ENCODE measurements at regions not wholly inside any gene's neighbourhood (a gene's known extent, or its start where the extent isn't known, plus 50 kb on each side); places are given as distances from the start of the nearest gene placed in this dataset.

GRCh38 chr18:72180689-72181088, 363.5 kb downstream of the CBLN2 start:
- no peak for TF ChIP-seq NFIB (CRISPR knock-in tag; IDR thresholded peaks at IDR 0.05; ENCODE audit: borderline replicate concordance)
- no peak for TF ChIP-seq ZNF550 (CRISPR knock-in tag; IDR thresholded peaks at IDR 0.05; ENCODE audit: borderline replicate concordance)
- TF ChIP-seq ZNF589 (CRISPR knock-in tag; conservative IDR thresholded peaks at IDR 0.05) = no peak
- no peak for TF ChIP-seq TBP (CRISPR knock-in tag; IDR thresholded peaks at IDR 0.05)
- no peak for TF ChIP-seq MLXIP (CRISPR knock-in tag; IDR thresholded peaks at IDR 0.05; ENCODE audit: borderline replicate concordance)
- TF ChIP-seq RFX5 (IDR thresholded peaks at IDR 0.05; ENCODE audit: low read depth, low read length) = no peak
- TF ChIP-seq ZNF691 (CRISPR knock-in tag; IDR thresholded peaks at IDR 0.05; ENCODE audit: borderline replicate concordance, low read depth) = no peak
- no peak for TF ChIP-seq SIN3B (IDR thresholded peaks at IDR 0.05; ENCODE audit: low read length)
- TF ChIP-seq SMARCC2 (IDR thresholded peaks at IDR 0.05) = no peak
- TF ChIP-seq ZNF138 (CRISPR knock-in tag; IDR thresholded peaks at IDR 0.05; ENCODE audit: low read depth) = no peak
- no peak for TF ChIP-seq ZNF530 (CRISPR knock-in tag; IDR thresholded peaks at IDR 0.05; ENCODE audit: low read depth)
- no peak for TF ChIP-seq ZBTB10 (CRISPR knock-in tag; IDR thresholded peaks at IDR 0.05; ENCODE audit: borderline replicate concordance)
- no peak for TF ChIP-seq ZNF224 (CRISPR knock-in tag; IDR thresholded peaks at IDR 0.05)
- TF ChIP-seq ZXDC (CRISPR knock-in tag; IDR thresholded peaks at IDR 0.05) = no peak
- TF ChIP-seq ZNF20 (CRISPR knock-in tag; IDR thresholded peaks at IDR 0.05) = no peak
- TF ChIP-seq ZNF382 (CRISPR knock-in tag; IDR thresholded peaks at IDR 0.05; ENCODE audit: borderline replicate concordance) = no peak
- TF ChIP-seq CHCHD3 (CRISPR knock-in tag; IDR thresholded peaks at IDR 0.05) = no peak
- H4K20me1 ChIP-seq (ENCODE audit: insufficient read depth, low read length) = no peaks in the 10 kb centered on the region
- no peaks in the 10 kb centered on the region for H3K4me1 ChIP-seq (ENCODE audit: insufficient read depth, low read length)
- DNase-seq (ENCODE audit: low spot score) = no peak
- peaks cover 25% of the 10 kb centered on the region for H3K9me3 ChIP-seq (ENCODE audit: low read length)
- POLR2A ChIA-PET = no interaction called here
- no peak overlapping the region for H3K4me3 ChIP-seq (replicated peaks in 1 of 3; ENCODE audit: insufficient read depth in 1 of 3, low read depth in 2 of 3, low read length in 3 of 3)
- no peaks in the 10 kb centered on the region for H3K36me3 ChIP-seq (replicated peaks in 1 of 2; ENCODE audit: control insufficient read depth in 1 of 2, insufficient read depth in 2 of 2, low read length in 2 of 2)
- no peaks in the 10 kb centered on the region for H3K79me2 ChIP-seq (ENCODE audit: insufficient read depth, low read length)
- no peak overlapping the region for H3K9ac ChIP-seq (ENCODE audit: insufficient read depth, low read depth, low read length)
- H3K27me3 ChIP-seq (ENCODE audit: control insufficient read depth in 1 of 2, insufficient read depth in 2 of 2, low read length in 2 of 2) = no peaks in the 10 kb centered on the region
- H2AFZ ChIP-seq (ENCODE audit: low read length) = no peak overlapping the region
- ATAC-seq = no peak
- FAIRE-seq = no peak
- intact Hi-C loops (cut with micrococcal nuclease; ENCODE audit: unreplicated experiment) = no loop called here
- in situ Hi-C loops (cut with HindIII; ENCODE audit: extremely low pct_ligation_motif_present, low pct_unique_long_range_greater_than_20kb) = no loop called here
- CTCF ChIA-PET (ENCODE audit: low intra/inter-chr PET ratio, low total read pairs) = no interaction called here
- no peak overlapping the region for H3K27ac ChIP-seq (ENCODE audit: extremely low read length, insufficient read depth, low read length)
- BruUV-seq (replicated peaks) = no TSS peak
- no peak overlapping the region for H3K4me2 ChIP-seq (ENCODE audit: low read depth, low read length)

Measured in HepG2 (cell line).